ENCODE measurements at regions not wholly inside any gene's neighbourhood (a gene's known extent, or its start where the extent isn't known, plus 50 kb on each side); places are given as distances from the start of the nearest gene placed in this dataset.

- Histone ChIP-seq H2AFZ (ENCODE audit: low read depth) (no peak overlapping the region), H3K36me3 (ENCODE audit: insufficient read depth) (no peaks in the 10 kb centered on the region), H3K79me2 (ENCODE audit: insufficient read depth, low read depth) (no peaks in the 10 kb centered on the region), H4K20me1 (ENCODE audit: insufficient read depth) (no peaks in the 10 kb centered on the region), H3K4me1 (ENCODE audit: low read depth, poor library complexity, severe bottlenecking) (peaks cover 4% of the 10 kb centered on the region), H3K27me3 (ENCODE audit: insufficient read depth, low read depth) (no peaks in the 10 kb centered on the region), H3K4me2 (no peak overlapping the region), H3K9ac (no peak overlapping the region), H3K27ac (no peak overlapping the region), H3K4me3 (IDR thresholded peaks at IDR 0.05; ENCODE audit: insufficient read depth, low read depth, low read length) (no peak overlapping the region)
- TF ChIP-seq CTCF (conservative IDR thresholded peaks at IDR 0.05; ENCODE audit: low read depth, low read length), result no peak
Measured at GRCh38 chr2:200732866-200733265, 78.8 kb upstream of the BZW1 start.

- Histone ChIP-seq H2AFZ (ENCODE audit: low read depth) (no peak overlapping the region), H3K4me2 (no peak overlapping the region), H4K20me1 (ENCODE audit: insufficient read depth) (no peaks in the 10 kb centered on the region), H3K4me3 (IDR thresholded peaks at IDR 0.05; ENCODE audit: insufficient read depth, low read depth, low read length) (no peak overlapping the region), H3K27me3 (ENCODE audit: insufficient read depth, low read depth) (no peaks in the 10 kb centered on the region), H3K79me2 (ENCODE audit: insufficient read depth, low read depth) (no peaks in the 10 kb centered on the region), H3K36me3 (ENCODE audit: insufficient read depth) (no peaks in the 10 kb centered on the region), H3K27ac (no peak overlapping the region), H3K4me1 (ENCODE audit: low read depth, poor library complexity, severe bottlenecking) (no peaks in the 10 kb centered on the region), H3K9ac (no peak overlapping the region)
- no peak for TF ChIP-seq CTCF (conservative IDR thresholded peaks at IDR 0.05; ENCODE audit: low read depth, low read length)
Measured at GRCh38 chr2:200733713-200734198, 78.0 kb upstream of the BZW1 start.

GRCh38 chr2:200735061-200735460 lies 76.6 kb upstream of the BZW1 start:
- Histone ChIP-seq H3K79me2 (ENCODE audit: insufficient read depth, low read depth) (no peaks in the 10 kb centered on the region), H3K4me2 (no peak overlapping the region), H3K4me1 (ENCODE audit: low read depth, poor library complexity, severe bottlenecking) (no peaks in the 10 kb centered on the region), H2AFZ (ENCODE audit: low read depth) (no peak overlapping the region), H3K4me3 (IDR thresholded peaks at IDR 0.05; ENCODE audit: insufficient read depth, low read depth, low read length) (no peak overlapping the region), H3K9ac (no peak overlapping the region), H3K36me3 (ENCODE audit: insufficient read depth) (no peaks in the 10 kb centered on the region), H4K20me1 (ENCODE audit: insufficient read depth) (no peaks in the 10 kb centered on the region), H3K27ac (no peak overlapping the region), H3K27me3 (ENCODE audit: insufficient read depth, low read depth) (no peaks in the 10 kb centered on the region)
- no peak for TF ChIP-seq CTCF (conservative IDR thresholded peaks at IDR 0.05; ENCODE audit: low read depth, low read length)

- no peaks in the 10 kb centered on the region for H3K4me1 ChIP-seq (ENCODE audit: low read depth, poor library complexity, severe bottlenecking)
- no peaks in the 10 kb centered on the region for H3K36me3 ChIP-seq (ENCODE audit: insufficient read depth)
- H3K4me2 ChIP-seq, result no peak overlapping the region
- no peaks in the 10 kb centered on the region for H3K27me3 ChIP-seq (ENCODE audit: insufficient read depth, low read depth)
- H4K20me1 ChIP-seq (ENCODE audit: insufficient read depth), result no peaks in the 10 kb centered on the region
- no peak overlapping the region for H3K4me3 ChIP-seq (IDR thresholded peaks at IDR 0.05; ENCODE audit: insufficient read depth, low read depth, low read length)
- no peak overlapping the region for H2AFZ ChIP-seq (ENCODE audit: low read depth)
- H3K79me2 ChIP-seq (ENCODE audit: insufficient read depth, low read depth), result no peaks in the 10 kb centered on the region
- no peak overlapping the region for H3K27ac ChIP-seq
- no peak overlapping the region for H3K9ac ChIP-seq
- TF ChIP-seq CTCF (conservative IDR thresholded peaks at IDR 0.05; ENCODE audit: low read depth, low read length), result no peak
Measured at GRCh38 chr2:200736646-200737274, 75.0 kb upstream of the BZW1 start.
